ENCODE measurements at regions not wholly inside any gene's neighbourhood (a gene's known extent, or its start where the extent isn't known, plus 50 kb on each side); places are given as distances from the start of the nearest gene placed in this dataset.

GRCh38 chr14:98136012-98136789, 1135.8 kb downstream of the BCL11B start:
- no peak overlapping the region for H3K27ac ChIP-seq (ENCODE audit: extremely low read depth, low read depth, low read length)
- no peak for TF ChIP-seq ZNF423 (tag by site-specific recombination; IDR thresholded peaks at IDR 0.05)
- no peak for TF ChIP-seq ZNF341 (tag by site-specific recombination; IDR thresholded peaks at IDR 0.05; ENCODE audit: low read depth)
- TF ChIP-seq ZNF837 (tag by site-specific recombination; IDR thresholded peaks at IDR 0.05) = no peak
- no peak for TF ChIP-seq KLF10 (tag by site-specific recombination; IDR thresholded peaks at IDR 0.05)
- no peak for TF ChIP-seq ZNF510 (tag by site-specific recombination; IDR thresholded peaks at IDR 0.05; ENCODE audit: insufficient replicate concordance)
- no peak for TF ChIP-seq SALL2 (tag by site-specific recombination; IDR thresholded peaks at IDR 0.05; ENCODE audit: borderline replicate concordance)
- no peak for TF ChIP-seq ZBTB6 (tag by site-specific recombination; IDR thresholded peaks at IDR 0.05)
- no peak for TF ChIP-seq ZNF629 (tag by site-specific recombination; IDR thresholded peaks at IDR 0.05)
- no peak for TF ChIP-seq ZNF221 (tag by site-specific recombination; IDR thresholded peaks at IDR 0.05; ENCODE audit: borderline replicate concordance)
- no peak for TF ChIP-seq ZNF26 (tag by site-specific recombination; IDR thresholded peaks at IDR 0.05)
- POLR2A ChIA-PET = no interaction called here

GRCh38 chr14:98137131-98138025, 1134.6 kb downstream of the BCL11B start:
- Histone ChIP-seq H3K4me1 (ENCODE audit: control insufficient read depth, insufficient read depth, low read length) (no peaks in the 10 kb centered on the region; the same call in 1 of the 2 replicates), H3K4me3 (ENCODE audit: low read depth, low read length) (no peak overlapping the region), H3K36me3 (ENCODE audit: control insufficient read depth in 2 of 2, insufficient read depth in 1 of 2, low read length in 2 of 2) (no peaks in the 10 kb centered on the region), H3K9me3 (ENCODE audit: control insufficient read depth, insufficient read depth, low read depth, low read length) (no peaks in the 10 kb centered on the region), H3K27ac (ENCODE audit: extremely low read depth, low read depth, low read length) (no peak overlapping the region)
- ChIA-PET POLR2A (no interaction called here), CTCF (interaction anchor here (0.7 to 1.1 kb wide), 8 partner anchors 19 to 627 kb away, joined by 3 to 6 read pairs (median 4); no protein-coding TSS in a partner anchor)
- TF ChIP-seq ZNF596 (tag by site-specific recombination; IDR thresholded peaks at IDR 0.05) (peak; percentile 70; the same call in 1 of the 2 replicates), ZNF354C (tag by site-specific recombination; IDR thresholded peaks at IDR 0.05; ENCODE audit: borderline replicate concordance, low read depth) (no peak), KLF7 (tag by site-specific recombination; IDR thresholded peaks at IDR 0.05; ENCODE audit: borderline replicate concordance) (no peak), PRDM2 (tag by site-specific recombination; IDR thresholded peaks at IDR 0.05; ENCODE audit: borderline replicate concordance) (no peak), ZNF202 (tag by site-specific recombination; IDR thresholded peaks at IDR 0.05; ENCODE audit: borderline replicate concordance) (no peak)

More at GRCh38 chr14:98136012-98136789, 1135.8 kb downstream of the BCL11B start:
- H3K4me1 ChIP-seq (ENCODE audit: control insufficient read depth, insufficient read depth, low read length) = no peaks in the 10 kb centered on the region; the same call in 1 of the 2 replicates
- no peak overlapping the region for H3K4me3 ChIP-seq (ENCODE audit: low read depth, low read length)
- no peaks in the 10 kb centered on the region for H3K9me3 ChIP-seq (ENCODE audit: control insufficient read depth, insufficient read depth, low read depth, low read length)
- CTCF ChIA-PET = interaction anchor here (0.7 to 0.8 kb wide), 2 partner anchors 53 to 1136 kb away, joined by 3 to 4 read pairs; partner anchors contain the start of gene BCL11B
- H3K36me3 ChIP-seq (ENCODE audit: control insufficient read depth in 2 of 2, insufficient read depth in 1 of 2, low read length in 2 of 2) = no peaks in the 10 kb centered on the region
